ENCODE measurements at regions not wholly inside any gene's neighbourhood (a gene's known extent, or its start where the extent isn't known, plus 50 kb on each side); places are given as distances from the start of the nearest gene placed in this dataset.
A peak's percentile ranks its signal among the peaks of the same experiment; 100 is the strongest.

DNA sequence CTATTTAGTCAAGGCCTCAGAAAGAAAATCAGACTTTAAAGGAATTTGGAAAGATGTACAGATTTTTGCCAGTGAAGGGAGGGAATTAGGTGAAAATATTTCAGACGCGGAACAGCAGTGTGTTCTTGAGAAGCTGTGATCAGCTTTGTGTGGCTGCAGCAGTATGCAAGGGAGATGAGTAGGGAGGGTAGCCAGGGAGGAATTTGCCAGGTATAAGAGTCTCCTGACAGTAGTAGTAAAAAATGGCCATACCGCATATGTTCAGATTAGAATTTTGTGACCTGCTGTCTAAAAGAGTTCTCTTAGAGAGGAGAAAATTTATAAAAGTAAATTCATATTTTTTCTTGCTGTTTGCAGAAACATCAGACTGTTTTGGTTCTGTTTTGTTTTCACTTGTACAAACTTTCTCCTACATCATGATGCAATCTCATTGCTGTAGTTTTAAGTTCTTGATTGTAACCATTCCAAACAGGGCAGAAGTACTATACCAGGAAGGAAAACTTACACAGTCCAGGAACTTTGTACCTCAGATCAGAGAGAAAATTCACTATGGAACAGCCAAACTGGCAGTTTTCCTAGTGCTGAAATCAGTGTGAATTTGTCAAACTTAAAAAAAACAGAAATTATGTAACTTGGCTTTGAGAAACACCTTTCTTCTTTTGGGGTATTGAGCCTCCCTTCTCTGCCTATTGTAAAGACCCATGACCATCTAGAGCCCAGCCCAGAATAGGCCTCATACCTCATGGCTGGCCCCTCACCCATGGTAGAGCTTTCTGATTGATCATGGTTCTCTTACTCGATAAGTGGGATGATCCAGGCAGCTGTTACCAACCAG lies 78.4 kb upstream of the NR3C1 start:
- DNase-seq (ENCODE audit: insufficient read length, low spot score): no peak
- no peak for FAIRE-seq

GRCh38 chr5:143480001-143480400 lies 76.5 kb upstream of the NR3C1 start:
- FAIRE-seq (no peak), DNase-seq (ENCODE audit: insufficient read length, low spot score) (no peak)

GRCh38 chr5:143479394-143479793 lies 75.9 kb upstream of the NR3C1 start:
- FAIRE-seq (no peak), DNase-seq (ENCODE audit: insufficient read length, low spot score) (no peak)

DNA sequence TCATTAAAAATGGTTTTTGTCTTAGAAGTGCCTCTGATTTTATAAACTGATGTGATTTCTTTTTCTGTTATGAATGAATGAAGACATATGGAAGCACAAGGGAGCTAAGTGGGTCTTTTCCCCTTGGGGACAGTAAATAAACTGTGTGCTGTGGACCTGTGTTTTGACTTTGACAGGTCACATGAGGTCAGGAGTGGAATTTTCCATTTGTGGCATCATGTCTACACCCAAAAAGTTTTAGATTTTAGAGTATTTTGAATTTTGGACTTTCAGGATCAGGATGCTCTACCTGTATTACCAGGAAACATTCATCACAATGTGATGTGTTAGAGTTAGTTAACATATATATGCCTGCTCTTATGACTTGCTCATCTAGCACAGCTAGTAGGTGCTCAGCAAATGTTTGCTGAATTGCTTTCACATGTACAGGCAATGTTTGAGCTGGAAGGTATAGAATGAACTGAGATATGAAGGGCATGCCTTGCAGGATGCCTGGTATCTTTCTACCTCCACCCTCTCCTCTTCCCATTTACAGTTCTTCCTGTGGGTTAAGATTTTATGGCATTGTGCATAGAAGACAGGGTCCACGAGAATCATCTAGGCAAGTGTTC lies 73.2 kb upstream of the NR3C1 start:
- DNase-seq (ENCODE audit: insufficient read length, low spot score) (no peak), FAIRE-seq (no peak)

GRCh38 chr5:143474616-143475015 lies 71.1 kb upstream of the NR3C1 start:
- DNase-seq (ENCODE audit: insufficient read length, low spot score) (no peak), FAIRE-seq (no peak)

- FAIRE-seq: no peak
Measured at GRCh38 chr5:143473481-143473880, 70.0 kb upstream of the NR3C1 start.

DNA sequence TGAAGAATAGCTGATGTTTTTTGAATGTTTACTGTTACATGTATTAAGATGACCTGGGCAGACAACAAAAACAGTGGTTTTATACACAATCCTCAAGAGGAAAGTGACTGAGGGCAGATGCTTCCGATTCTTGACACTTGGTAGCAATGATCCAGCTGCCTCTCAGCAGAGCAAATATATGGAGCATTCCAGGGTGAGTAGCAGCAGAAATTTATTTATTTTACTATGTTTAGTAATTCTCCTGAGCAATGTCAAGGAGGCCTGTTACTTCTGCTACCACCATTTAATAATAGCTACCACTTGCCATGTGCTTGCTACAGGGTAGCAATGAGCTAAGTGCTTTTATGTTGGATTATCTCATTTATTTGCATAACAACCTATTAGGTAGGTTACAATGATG lies 69.1 kb upstream of the NR3C1 start:
- no peak for DNase-seq (ENCODE audit: insufficient read length, low spot score)
- FAIRE-seq: no peak

More at GRCh38 chr5:143473481-143473880, 70.0 kb upstream of the NR3C1 start:
- DNase-seq (ENCODE audit: insufficient read length, low spot score): no peak

GRCh38 chr5:143471666-143472464 lies 68.4 kb upstream of the NR3C1 start:
- FAIRE-seq: no peak
- no peak for DNase-seq (ENCODE audit: insufficient read length, low spot score)

DNA sequence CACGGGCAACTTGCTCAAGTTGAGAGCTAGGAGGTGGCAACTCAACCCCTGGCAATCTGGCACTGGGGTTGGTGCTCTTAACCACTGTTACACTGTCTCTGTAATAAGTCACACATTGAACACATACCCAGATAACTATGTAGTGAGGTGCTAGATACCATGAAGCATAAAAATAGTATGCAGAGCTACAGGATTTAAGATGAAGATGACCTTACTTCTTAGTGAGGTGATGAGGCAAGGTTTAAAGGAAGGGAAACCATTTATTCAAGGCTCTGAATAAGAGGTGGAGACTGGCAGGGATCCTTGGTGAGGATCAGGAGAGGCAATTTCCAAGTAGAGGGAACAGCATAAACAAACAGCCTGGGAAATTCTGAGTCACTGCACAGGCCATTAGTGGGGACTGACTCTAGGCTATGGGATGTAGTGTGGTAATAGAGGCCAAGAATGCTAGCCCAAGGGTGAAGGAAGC lies 67.6 kb upstream of the NR3C1 start:
- FAIRE-seq: no peak
- DNase-seq (ENCODE audit: insufficient read length, low spot score): no peak

- FAIRE-seq (peak; percentile 11), DNase-seq (ENCODE audit: insufficient read length, low spot score) (no peak)
Measured at GRCh38 chr5:143470120-143470519, 66.6 kb upstream of the NR3C1 start.

DNA sequence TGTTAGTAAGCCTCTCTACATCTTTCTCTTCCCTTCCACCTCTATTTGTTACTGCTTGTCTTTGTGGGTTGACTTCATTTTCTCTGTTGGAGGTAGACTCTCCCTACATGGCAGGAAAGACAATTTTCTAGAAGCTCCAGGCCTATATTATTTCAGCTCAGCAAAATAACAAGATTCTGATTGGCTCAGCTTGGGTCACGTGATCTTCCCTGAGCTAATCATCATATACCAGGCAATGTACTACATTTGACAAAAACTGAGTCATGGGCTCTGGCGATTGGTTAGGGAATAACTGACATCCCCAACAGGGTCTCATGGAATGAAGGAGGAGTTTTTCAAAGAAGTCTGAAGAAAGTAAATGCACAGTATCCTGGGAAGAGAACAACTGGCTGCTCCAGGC lies 65.6 kb upstream of the NR3C1 start:
- FAIRE-seq: no peak
- DNase-seq (ENCODE audit: insufficient read length, low spot score): no peak

DNA sequence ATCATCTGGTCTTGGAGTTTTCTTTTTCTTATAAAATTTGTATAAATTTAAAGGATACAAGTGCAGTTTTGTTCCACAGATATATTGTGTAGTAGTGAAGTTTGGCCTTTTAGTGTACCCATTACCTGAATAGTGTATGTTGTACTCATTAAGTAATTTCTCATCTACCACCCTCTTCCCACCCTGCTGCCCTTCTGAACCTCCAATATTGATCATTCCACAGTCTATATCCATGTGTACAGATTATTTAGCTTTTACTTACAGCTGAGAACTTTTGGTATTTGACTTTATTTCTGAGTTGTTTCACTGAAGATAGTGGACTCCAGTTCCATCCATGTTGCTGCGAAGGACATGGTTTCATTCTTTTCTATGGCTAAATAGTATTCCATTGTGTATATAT lies 63.1 kb upstream of the NR3C1 start:
- no peak for DNase-seq (ENCODE audit: insufficient read length, low spot score)
- FAIRE-seq: no peak

DNA sequence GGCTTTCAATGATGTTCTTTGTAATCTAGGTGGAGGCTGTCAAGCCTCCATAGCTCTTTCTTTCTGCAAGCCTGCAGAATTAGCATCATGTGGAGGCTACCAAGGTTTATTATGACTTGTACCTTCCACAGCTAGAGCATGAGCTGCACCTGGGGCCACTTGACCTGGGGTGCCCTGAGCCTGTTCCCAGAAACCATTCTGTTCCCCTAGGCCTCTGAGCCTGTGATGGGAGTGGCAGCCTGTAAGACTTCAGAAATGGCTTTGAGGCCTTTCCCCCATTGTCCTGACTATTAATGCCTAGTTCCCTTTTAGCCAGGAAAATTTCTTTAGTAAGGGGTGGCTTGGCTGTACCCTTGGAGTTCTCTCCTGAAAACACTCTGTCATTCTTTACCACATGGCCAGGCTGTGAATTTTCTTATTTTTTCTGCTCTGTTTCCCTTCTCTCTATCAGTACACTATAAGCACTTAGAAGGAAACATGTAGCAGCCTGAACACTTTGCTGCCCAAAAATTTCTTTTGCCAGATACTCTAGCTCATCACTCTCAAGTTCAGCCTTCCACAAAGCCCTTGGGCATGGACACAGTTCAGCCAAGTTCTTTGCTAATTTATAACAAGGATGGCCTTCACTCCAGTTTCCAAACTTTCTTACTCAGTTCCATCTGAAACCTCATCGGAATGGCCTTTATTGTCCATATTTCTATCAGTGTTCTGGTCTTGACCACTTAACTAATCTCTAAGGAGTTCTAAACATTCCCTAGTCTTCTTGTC lies 61.4 kb upstream of the NR3C1 start:
- DNase-seq (ENCODE audit: insufficient read length, low spot score): no peak
- FAIRE-seq: no peak

- no peak for FAIRE-seq
- DNase-seq (ENCODE audit: insufficient read length, low spot score): no peak
Measured at GRCh38 chr5:143462431-143462830, 58.9 kb upstream of the NR3C1 start.

DNA sequence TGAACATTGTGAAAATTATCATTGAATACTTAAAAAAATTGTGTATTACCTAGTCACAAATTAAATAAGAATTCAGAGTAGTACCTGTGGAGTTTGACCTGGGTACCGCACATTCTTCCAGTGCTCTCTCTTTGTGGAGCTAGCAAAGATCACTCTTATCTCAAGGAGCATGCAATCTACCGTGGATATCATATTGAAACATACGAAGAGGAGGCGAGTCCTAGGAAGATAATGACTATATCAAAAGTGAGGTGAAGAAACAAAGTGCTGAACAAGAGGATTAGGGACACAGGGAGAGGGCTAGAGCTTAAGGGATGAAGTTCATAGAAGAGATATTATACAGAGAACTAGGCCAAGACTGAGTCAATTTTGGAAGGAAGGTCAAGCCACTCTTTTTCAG lies 55.9 kb upstream of the NR3C1 start:
- DNase-seq (ENCODE audit: insufficient read length, low spot score) (no peak), FAIRE-seq (no peak)

- no peak for FAIRE-seq
- DNase-seq (ENCODE audit: insufficient read length, low spot score): no peak
Measured at GRCh38 chr5:143456952-143457547, 53.6 kb upstream of the NR3C1 start.

GRCh38 chr5:143454936-143455516 lies 51.5 kb upstream of the NR3C1 start:
- FAIRE-seq (no peak), DNase-seq (ENCODE audit: insufficient read length, low spot score) (no peak)

DNA sequence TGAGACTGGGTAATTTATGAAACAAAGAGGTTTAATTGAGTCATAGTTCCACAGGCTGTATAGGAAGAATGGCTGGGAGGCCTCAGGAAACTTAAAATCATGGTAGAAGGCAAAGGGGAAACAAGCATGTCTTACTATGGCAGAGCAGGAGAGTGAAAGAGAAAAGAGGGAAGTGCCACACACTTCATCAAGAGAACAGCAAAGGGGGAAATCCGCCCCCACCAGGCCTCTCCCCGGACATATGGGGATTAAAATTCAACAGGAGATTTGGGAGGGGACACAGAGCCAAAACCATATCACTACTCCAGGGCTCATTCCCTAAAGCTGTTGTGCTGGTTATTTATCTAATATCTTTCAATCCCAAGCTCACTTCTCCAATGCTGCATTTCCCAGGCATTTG lies 50.2 kb upstream of the NR3C1 start:
- DNase-seq (ENCODE audit: insufficient read length, low spot score) (no peak), FAIRE-seq (no peak)

All from GM19239 (cell line).